Loucy (cell line): ENCODE measurements at regions not wholly inside any gene's neighbourhood (a gene's known extent, or its start where the extent isn't known, plus 50 kb on each side); places are given as distances from the start of the nearest gene placed in this dataset.

Experiments used
- CTCF ChIP-seq: fragments of 200-600 bp; sonication (generic); conservative IDR thresholded peaks from 2 replicates; pipeline ENCODE4 v1.5.1; 2014; ENCODE audit warnings: mild to moderate bottlenecking, antibody characterized with exemption, low read length
- EZH2phosphoT487 ChIP-seq: fragments of 200-600 bp; IDR thresholded peaks from 2 replicates; pipeline ENCODE4 v1.6.1; 2018; ENCODE audit warnings: antibody characterized with exemption, mild to moderate bottlenecking, moderate library complexity, borderline replicate concordance

GRCh38 chr18:39835303-39836030 lies 2119.6 kb upstream of the PIK3C3 start:
- no peak for TF ChIP-seq CTCF
- TF ChIP-seq EZH2phosphoT487 = no peak
